Calu3 (cell line): ENCODE measurements at regions not wholly inside any gene's neighbourhood (a gene's known extent, or its start where the extent isn't known, plus 50 kb on each side); places are given as distances from the start of the nearest gene placed in this dataset.
"Not testable (repeated sequence)": the region's sequence is repeated elsewhere in the genome, so short reads cannot be mapped to it uniquely, and the experiment has no call there.

Experiments
- BruUV-seq: library from RNA; stranded (reverse); fragments of 400-500 nt; replicated peaks from 2 replicates; lab custom pipeline; 2021; lab: Mats Ljungman, UMichigan
- CTCF ChIA-PET: fragments of 300-600 bp; sonication (Branson Sonifier 250); formaldehyde crosslinking; loops from one replicate; lab custom pipeline; 2022; ENCODE audit warnings: antibody characterized with exemption; lab: Charles Lee
- DNase-seq: peaks from one replicate; pipeline ENCODE4 v3.0.0; 2022
- H3K27ac Mint-ChIP-seq: one replicate; pipeline ENCODE4 v1.8.0; 2022; ENCODE audit warnings: mixed read lengths; ENCODE audit not compliant: unreplicated experiment
- H3K27me3 Mint-ChIP-seq: one replicate; pipeline ENCODE4 v1.8.0; 2022; ENCODE audit warnings: mixed read lengths; ENCODE audit not compliant: unreplicated experiment
- H3K36me3 Mint-ChIP-seq: one replicate; pipeline ENCODE4 v1.8.0; 2022; ENCODE audit warnings: mild to moderate bottlenecking, moderate library complexity, mixed read lengths; ENCODE audit not compliant: insufficient read depth, unreplicated experiment
- H3K4me1 Mint-ChIP-seq: one replicate; pipeline ENCODE4 v1.8.0; 2022; ENCODE audit warnings: mild to moderate bottlenecking, low read depth, mixed read lengths; ENCODE audit not compliant: unreplicated experiment
- H3K4me3 Mint-ChIP-seq: one replicate; pipeline ENCODE4 v1.8.0; 2022; ENCODE audit warnings: mild to moderate bottlenecking, low read depth, moderate library complexity, mixed read lengths; ENCODE audit not compliant: unreplicated experiment
- H3K9me3 Mint-ChIP-seq: one replicate; pipeline ENCODE4 v1.8.0; 2022; ENCODE audit warnings: low read depth, mixed read lengths; ENCODE audit not compliant: unreplicated experiment
- CTCF ChIP-seq: fragments of 200-600 bp; IDR thresholded peaks from one replicate; pipeline ENCODE4 v1.8.0; 2022; ENCODE audit warnings: antibody characterized with exemption; ENCODE audit not compliant: unreplicated experiment
- intact Hi-C: fragments of 100-400 bp; cut with micrococcal nuclease; formaldehyde crosslinking; loops from one replicate; pipeline ENCODE4 v1.10.0; 2022; ENCODE audit not compliant: unreplicated experiment

- CTCF ChIA-PET, result interaction anchor here (1.6 kb wide), 1 partner anchor 17 kb away, joined by 4 read pairs; no protein-coding TSS in a partner anchor
- no peak for DNase-seq
- TF ChIP-seq CTCF, result no peak
- no peak overlapping the region for H3K4me3 Mint-ChIP-seq
- no peaks in the 10 kb centered on the region for H3K9me3 Mint-ChIP-seq
- no peaks in the 10 kb centered on the region for H3K36me3 Mint-ChIP-seq
- H3K27ac Mint-ChIP-seq, result no peak overlapping the region
- intact Hi-C loops, result no loop called here
- H3K4me1 Mint-ChIP-seq, result peaks cover 14% of the 10 kb centered on the region
- no TSS peak for BruUV-seq
- H3K27me3 Mint-ChIP-seq, result no peaks in the 10 kb centered on the region
These were observed 315.0 kb downstream of the PTPRU start for GRCh38 chr1:29551123-29551936.

GRCh38 chr1:29550119-29550841, 314.0 kb downstream of the PTPRU start:
- intact Hi-C loops, result no loop called here
- DNase-seq, result peak; percentile 61
- CTCF ChIA-PET, result interaction anchor here (0.6 to 1.6 kb wide), 2 partner anchors 18 to 1053 kb away, joined by 4 read pairs; no protein-coding TSS in a partner anchor

DNA sequence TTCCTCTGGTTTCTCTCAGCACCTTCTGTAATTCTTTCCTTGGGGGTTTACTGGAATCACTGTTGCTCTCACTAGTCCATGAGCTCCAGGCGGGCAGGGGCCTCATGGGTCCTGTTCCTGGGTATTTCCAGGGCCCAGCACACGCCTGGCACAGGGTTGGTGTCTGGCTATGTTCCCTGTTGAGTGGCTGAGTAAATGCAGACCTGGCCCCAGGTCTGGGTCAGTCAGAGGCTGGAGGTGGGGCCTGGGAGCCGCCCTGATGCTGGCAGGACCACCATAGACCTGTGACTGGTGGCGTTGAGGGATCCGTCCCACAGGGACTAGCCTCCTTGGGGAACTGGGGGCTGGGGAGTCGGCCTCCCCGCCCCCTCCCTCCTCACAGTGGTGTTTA, 313.4 kb downstream of the PTPRU start:
- intact Hi-C loops, DNase-seq, H3K9me3 Mint-ChIP-seq, BruUV-seq, H3K4me3 Mint-ChIP-seq, H3K36me3 Mint-ChIP-seq, H3K27me3 Mint-ChIP-seq, H3K27ac Mint-ChIP-seq: not testable (repeated sequence)
- CTCF ChIA-PET, result interaction anchor here (0.6 to 1.6 kb wide), 2 partner anchors 18 to 1053 kb away, joined by 4 read pairs; no protein-coding TSS in a partner anchor
- peaks cover 14% of the 10 kb centered on the region for H3K4me1 Mint-ChIP-seq

More at GRCh38 chr1:29550119-29550841, 314.0 kb downstream of the PTPRU start:
- Mint-ChIP-seq H3K36me3 (no peaks in the 10 kb centered on the region), H3K9me3 (no peaks in the 10 kb centered on the region), H3K4me1 (peaks cover 14% of the 10 kb centered on the region), H3K4me3 (no peak overlapping the region), H3K27ac (no peak overlapping the region), H3K27me3 (no peaks in the 10 kb centered on the region)
- TF ChIP-seq CTCF, result no peak
- BruUV-seq, result no TSS peak

GRCh38 chr1:29549001-29549400, 312.7 kb downstream of the PTPRU start:
- Mint-ChIP-seq H3K4me1 (peaks cover 14% of the 10 kb centered on the region), H3K36me3 (no peaks in the 10 kb centered on the region), H3K4me3 (no peak overlapping the region), H3K27me3 (no peaks in the 10 kb centered on the region), H3K27ac (no peak overlapping the region), H3K9me3 (no peaks in the 10 kb centered on the region)
- CTCF ChIA-PET, result no interaction called here
- BruUV-seq, result no TSS peak
- DNase-seq, result no peak
- intact Hi-C loops, result no loop called here
- no peak for TF ChIP-seq CTCF
